H1 (cell line): ENCODE measurements at regions not wholly inside any gene's neighbourhood (a gene's known extent, or its start where the extent isn't known, plus 50 kb on each side); places are given as distances from the start of the nearest gene placed in this dataset.

Source experiments
- CTCF ChIA-PET: fragments of 300-600 bp; sonication (Branson Sonifier 250); formaldehyde crosslinking; loops from one replicate; lab custom pipeline; 2021; ENCODE audit not compliant: partially characterized antibody; lab: Charles Lee
- POLR2A ChIA-PET: fragments of 300-600 bp; sonication (Branson Sonifier 250); formaldehyde crosslinking; loops from one replicate; lab custom pipeline; 2021; ENCODE audit warnings: inconsistent platforms; ENCODE audit not compliant: partially characterized antibody; lab: Charles Lee
- DNase-seq, 2 experiments: peaks; one replicate each; pipeline versions ENCODE4 v3.0.0 to v3.0.0-alpha.2; 2010 to 2022; ENCODE audit warnings: low spot score in 2 of 2, low read depth in 1 of 2, mixed read lengths in 1 of 2
- FAIRE-seq: peaks from 2 replicates; lab custom pipeline; 2011; peaks lifted over from hg19 to GRCh38; lab: Jason Lieb, UNC
- H2AFZ ChIP-seq: 2 replicates; pipeline ENCODE4 v1.8.1; 2012; ENCODE audit warnings: low read length, inconsistent platforms
- H2AK5ac ChIP-seq: 2 replicates; pipeline ENCODE4 v1.6.1; 2013; ENCODE audit warnings: low read depth, low read length
- H2BK120ac ChIP-seq: replicated peaks from 2 replicates; pipeline ENCODE3; 2013; ENCODE audit warnings: low read depth, low read length, inconsistent platforms
- H2BK12ac ChIP-seq: 2 replicates; pipeline ENCODE4 v1.6.1; 2013; ENCODE audit warnings: low read depth, low read length
- H2BK15ac ChIP-seq: 2 replicates; pipeline ENCODE4 v1.6.1; 2013; ENCODE audit warnings: low read length
- H2BK20ac ChIP-seq: 2 replicates; pipeline ENCODE4 v1.6.1; 2013; ENCODE audit warnings: low read length
- H2BK5ac ChIP-seq: 2 replicates; pipeline ENCODE4 v1.6.1; 2013; ENCODE audit warnings: low read depth, low read length
- H3K14ac ChIP-seq: 2 replicates; pipeline ENCODE4 v1.6.1; 2013; ENCODE audit warnings: inconsistent platforms; ENCODE audit not compliant: insufficient read length
- H3K18ac ChIP-seq: 2 replicates; pipeline ENCODE4 v1.6.1; 2013; ENCODE audit warnings: low read length; ENCODE audit errors: extremely low read depth
- H3K23ac ChIP-seq: 2 replicates; pipeline ENCODE4 v1.6.1; 2013; ENCODE audit warnings: inconsistent platforms; ENCODE audit not compliant: insufficient read length
- H3K23me2 ChIP-seq: 2 replicates; pipeline ENCODE4 v1.6.1; 2013; ENCODE audit warnings: low read depth, low read length
- H3K27ac ChIP-seq: 2 replicates; pipeline ENCODE4 v1.6.1; 2011; ENCODE audit warnings: low read depth, low read length, inconsistent platforms
- H3K27me3 ChIP-seq, 4 experiments: replicated peaks in 1 of 4; 1 replicate in 1 of 4; 2 replicates in 3 of 4; pipeline versions ENCODE4 v1.6.1 to v1.8.1; 2011 to 2013; ENCODE audit warnings: low read length in 3 of 4, mild to moderate bottlenecking in 3 of 4, inconsistent platforms in 2 of 4, mixed read lengths in 2 of 4, moderate library complexity in 1 of 4; ENCODE audit not compliant: control insufficient read depth in 3 of 4, insufficient read depth in 3 of 4; ENCODE audit errors: extremely low read depth in 1 of 4
- H3K36me3 ChIP-seq, 4 experiments: 2 replicates each; pipeline versions ENCODE4 v1.6.1 to v1.8.1; 2011 to 2013; ENCODE audit warnings: mild to moderate bottlenecking in 4 of 4, low read length in 3 of 4, moderate library complexity in 2 of 4, control low read depth in 1 of 4, inconsistent platforms in 1 of 4; ENCODE audit not compliant: insufficient read depth in 4 of 4, control insufficient read depth in 2 of 4
- H3K4ac ChIP-seq: replicated peaks from 2 replicates; pipeline ENCODE3; 2013; ENCODE audit warnings: low read length, low read depth, mixed read lengths, inconsistent platforms; ENCODE audit not compliant: insufficient read length
- H3K4me1 ChIP-seq, 4 experiments: replicated peaks in 1 of 4; 1 replicate in 1 of 4; 2 replicates in 3 of 4; pipeline versions ENCODE4 v1.6.1 to v1.8.1; 2011 to 2013; ENCODE audit warnings: low read length in 3 of 4, inconsistent platforms in 2 of 4, mixed read lengths in 1 of 4; ENCODE audit not compliant: insufficient read depth in 4 of 4, control insufficient read depth in 3 of 4
- H3K4me2 ChIP-seq, 2 experiments: 2 replicates each; pipeline versions ENCODE4 v1.6.1 to v1.8.1; 2011 to 2013; ENCODE audit warnings: low read depth in 2 of 2, low read length in 2 of 2, control low read depth in 1 of 2, inconsistent platforms in 1 of 2, mild to moderate bottlenecking in 1 of 2; ENCODE audit not compliant: insufficient read depth in 1 of 2
- H3K4me3 ChIP-seq, 4 experiments: fragments of 200-600, 300-600 bp in 1 of 4; sonication (generic), shearing (Covaris generic), sonication (Bioruptor Twin) in 1 of 4; 2 replicates each; pipeline versions ENCODE4 v1.5.1 to v1.8.1; 2011 to 2016; ENCODE audit warnings: low read length in 4 of 4, low read depth in 3 of 4, control low read depth in 2 of 4, inconsistent platforms in 2 of 4, mild to moderate bottlenecking in 2 of 4, mixed read lengths in 1 of 4, moderate library complexity in 1 of 4; ENCODE audit not compliant: insufficient read depth in 2 of 4; ENCODE audit errors: extremely low read depth in 1 of 4
- H3K56ac ChIP-seq: replicated peaks from 2 replicates; pipeline ENCODE3; 2013; ENCODE audit warnings: low read depth, mild to moderate bottlenecking, mixed read lengths, low read length, inconsistent platforms; ENCODE audit not compliant: insufficient read length
- H3K79me1 ChIP-seq: 2 replicates; pipeline ENCODE4 v1.6.1; 2013; ENCODE audit warnings: low read depth, low read length, control low read depth
- H3K79me2 ChIP-seq, 2 experiments: 2 replicates each; pipeline versions ENCODE4 v1.6.1 to v1.8.1; 2012 to 2013; ENCODE audit warnings: low read length in 2 of 2, mild to moderate bottlenecking in 2 of 2, inconsistent platforms in 1 of 2; ENCODE audit not compliant: insufficient read depth in 2 of 2, control insufficient read depth in 1 of 2
- H3K9ac ChIP-seq, 4 experiments: replicated peaks in 1 of 4; 1 replicate in 1 of 4; 2 replicates in 3 of 4; pipeline versions ENCODE4 v1.6.1 to v1.8.1; 2011 to 2013; ENCODE audit warnings: low read depth in 3 of 4, low read length in 3 of 4, control low read depth in 2 of 4, mild to moderate bottlenecking in 2 of 4, moderate library complexity in 2 of 4, inconsistent platforms in 1 of 4; ENCODE audit errors: extremely low read depth in 1 of 4
- H3K9me3 ChIP-seq, 2 experiments: 2 replicates each; pipeline versions ENCODE4 v1.6.1 to v1.8.1; 2012 to 2013; ENCODE audit warnings: mild to moderate bottlenecking in 2 of 2, moderate library complexity in 2 of 2, control low read depth in 1 of 2, inconsistent platforms in 1 of 2, low read depth in 1 of 2, low read length in 1 of 2, mixed read lengths in 1 of 2; ENCODE audit not compliant: insufficient read depth in 2 of 2
- H4K20me1 ChIP-seq, 2 experiments: replicated peaks in 1 of 2; 2 replicates each; pipeline versions ENCODE3 to v1.8.1; 2011 to 2013; ENCODE audit warnings: inconsistent platforms in 2 of 2, low read length in 2 of 2, mild to moderate bottlenecking in 1 of 2; ENCODE audit not compliant: insufficient read depth in 2 of 2, control insufficient read depth in 1 of 2
- H4K5ac ChIP-seq: 2 replicates; pipeline ENCODE4 v1.6.1; 2013; ENCODE audit warnings: low read length, low read depth, mixed read lengths, inconsistent platforms; ENCODE audit not compliant: insufficient read length
- H4K8ac ChIP-seq: 2 replicates; pipeline ENCODE4 v1.8.0; 2013; ENCODE audit warnings: mild to moderate bottlenecking, moderate library complexity, low read length, inconsistent platforms; ENCODE audit not compliant: insufficient read depth; ENCODE audit errors: extremely low read depth
- H4K91ac ChIP-seq: replicated peaks from 2 replicates; pipeline ENCODE3; 2013; ENCODE audit warnings: low read length, mixed read lengths, inconsistent platforms; ENCODE audit not compliant: insufficient read length
- ASH2L ChIP-seq: fragments of 200-600, 300-600 bp; sonication (generic); IDR thresholded peaks from one replicate; pipeline ENCODE4 v1.7.1; 2017; ENCODE audit warnings: low read length
- CEBPB ChIP-seq: IDR thresholded peaks from 2 replicates; pipeline ENCODE4 v1.6.1; 2012; ENCODE audit warnings: low read depth, low read length
- CTBP2 ChIP-seq: IDR thresholded peaks from 2 replicates; pipeline ENCODE4 v1.7.0; 2011; ENCODE audit warnings: borderline replicate concordance, mild to moderate bottlenecking, moderate library complexity, mixed read lengths, low read length; ENCODE audit not compliant: insufficient read depth, insufficient read length
- EP300 ChIP-seq, 2 experiments: IDR thresholded peaks; 1 replicate in 1 of 2; 2 replicates in 1 of 2; pipeline ENCODE4 v1.6.1; 2011 to 2012; ENCODE audit warnings: low read depth in 2 of 2, low read length in 2 of 2, mild to moderate bottlenecking in 2 of 2, borderline replicate concordance in 1 of 2, inconsistent platforms in 1 of 2, moderate library complexity in 1 of 2
- FOSL1 ChIP-seq: IDR thresholded peaks from 2 replicates; pipeline ENCODE4 v1.6.1; 2011; ENCODE audit warnings: mild to moderate bottlenecking, low read depth, low read length, moderate library complexity; ENCODE audit not compliant: insufficient read depth
- GABPA ChIP-seq: IDR thresholded peaks from 2 replicates; pipeline ENCODE4 v1.6.1; 2011; ENCODE audit warnings: mild to moderate bottlenecking, low read length, moderate library complexity, borderline replicate concordance; ENCODE audit not compliant: insufficient read depth
- JUN ChIP-seq: IDR thresholded peaks from 2 replicates; pipeline ENCODE4 v1.6.1; 2011; ENCODE audit warnings: low read depth, mild to moderate bottlenecking, improper control_type of control experiment, low read length
- NANOG ChIP-seq: IDR thresholded peaks from 2 replicates; pipeline ENCODE4 v1.6.1; 2011; ENCODE audit warnings: low read length, low read depth, mild to moderate bottlenecking, inconsistent platforms; ENCODE audit not compliant: insufficient read depth, poor library complexity, severe bottlenecking
- POLR2A ChIP-seq, 2 experiments: IDR thresholded peaks; 1 replicate in 1 of 2; 2 replicates in 1 of 2; pipeline ENCODE4 v1.6.1; 2011; ENCODE audit warnings: low read depth in 2 of 2, low read length in 2 of 2, mild to moderate bottlenecking in 2 of 2; ENCODE audit errors: control extremely low read depth in 1 of 2
- RAD21 ChIP-seq, 2 experiments: IDR thresholded peaks in 1 of 2; conservative IDR thresholded peaks in 1 of 2; 2 replicates each; pipeline ENCODE4 v1.6.1; 2011; ENCODE audit warnings: low read depth in 2 of 2, low read length in 2 of 2, improper control_type of control experiment in 1 of 2, inconsistent platforms in 1 of 2, mild to moderate bottlenecking in 1 of 2, moderate library complexity in 1 of 2
- RFX5 ChIP-seq: IDR thresholded peaks from 2 replicates; pipeline ENCODE4 v1.6.1; 2011; ENCODE audit warnings: low read depth, low read length, improper control_type of control experiment, borderline replicate concordance
- SIRT6 ChIP-seq: IDR thresholded peaks from one replicate; pipeline ENCODE4 v1.7.1; 2012; ENCODE audit warnings: low read length, inconsistent platforms
- SP1 ChIP-seq: IDR thresholded peaks from 2 replicates; pipeline ENCODE4 v1.6.1; 2011; ENCODE audit warnings: low read depth, low read length
- SP2 ChIP-seq: IDR thresholded peaks from 2 replicates; pipeline ENCODE4 v1.6.1; 2012; ENCODE audit warnings: mild to moderate bottlenecking, low read length, inconsistent platforms
- WGBS, 2 experiments: shearing (Covaris generic) in 1 of 2; methylation state at CpG; one replicate each; pipeline versions ENCODE4 v1.1.6 to v1.1.7; 2013 to 2015; ENCODE audit warnings: low lambda C conversion rate in 2 of 2, mixed read lengths in 2 of 2, inconsistent platforms in 1 of 2, low coverage in 1 of 2, missing lambda C conversion rate in 1 of 2; ENCODE audit not compliant: insufficient replicate concordance in 2 of 2, insufficient coverage in 1 of 2, insufficient read length in 1 of 2; ENCODE audit errors: extremely low coverage in 1 of 2, missing lambda C conversion rate in 1 of 2; 5-methylcytosine and 5-hydroxymethylcytosine counted together
- TF ChIP-seq, protein P1 (sequence below): IDR thresholded peaks from 2 replicates; pipeline ENCODE4 v1.6.1; 2012; ENCODE audit warnings: inconsistent platforms

DNA sequence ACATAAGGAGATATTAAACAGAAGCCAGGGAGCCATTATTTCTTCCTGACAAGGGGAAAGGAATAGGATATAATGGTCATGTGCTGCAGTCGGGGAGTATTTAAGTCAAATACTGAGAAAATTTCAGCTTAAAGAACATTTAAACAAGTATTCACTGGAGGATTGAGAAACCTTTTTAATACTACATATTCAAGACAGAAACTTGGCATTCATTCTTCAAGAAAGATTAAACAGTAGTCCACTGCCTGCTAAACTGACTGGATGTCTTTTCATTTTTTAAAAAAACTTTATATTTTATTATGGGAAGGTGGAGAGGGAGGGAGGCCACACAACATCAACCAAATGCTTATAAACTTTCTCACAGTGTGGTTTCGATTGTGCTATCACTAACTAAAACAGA, 107.4 kb upstream of the CBLB start:
- Histone ChIP-seq H3K27ac (no peak overlapping the region), H2BK12ac (no peak overlapping the region), H4K91ac (no peak overlapping the region), H2AK5ac (no peak overlapping the region), H3K4ac (no peak overlapping the region), H3K9ac (no peak overlapping the region), H3K4me3 (no peak overlapping the region), H4K8ac (no peak overlapping the region), H3K4me1 (no peaks in the 10 kb centered on the region), H4K20me1 (no peaks in the 10 kb centered on the region), H2BK120ac (no peak overlapping the region), H2BK15ac (no peak overlapping the region), H2BK20ac (no peak overlapping the region), H3K14ac (no peak overlapping the region), H3K23me2 (no peaks in the 10 kb centered on the region), H2BK5ac (no peak overlapping the region), H3K4me2 (no peak overlapping the region), H3K27me3 (no peaks in the 10 kb centered on the region), H3K56ac (no peak overlapping the region), H3K36me3 (no peaks in the 10 kb centered on the region), H2AFZ (no peak overlapping the region), H4K5ac (no peak overlapping the region), H3K23ac (no peak overlapping the region), H3K79me1 (no peaks in the 10 kb centered on the region), H3K9me3 (peaks cover 6 to 12% of the 10 kb centered on the region in 2 experiments; a peak in 2 of 4 replicates), H3K79me2 (no peaks in the 10 kb centered on the region), H3K18ac (no peak overlapping the region)
- ChIA-PET POLR2A (no interaction called here), CTCF (no interaction called here)
- 95% methylated on average over 2 of the region's 2 CpGs; no CpG with 5 or more reads in 1 of the 2 experiments for WGBS, 2 experiments
- TF ChIP-seq GABPA (no peak), POLR2A (IDR thresholded peaks at IDR 0.05; ENCODE audit: control extremely low read depth in 1 of 2, low read depth in 2 of 2, low read length in 2 of 2) (no peak), JUN (no peak), ASH2L (no peak), NANOG (no peak), RAD21 (IDR thresholded peaks at IDR 0.05 in 1 of 2, conservative IDR thresholded peaks at IDR 0.05 in 1 of 2; ENCODE audit: low read depth in 2 of 2, low read length in 2 of 2) (no peak), CTBP2 (no peak), CEBPB (no peak), EP300 (IDR thresholded peaks at IDR 0.05; ENCODE audit: borderline replicate concordance in 1 of 2, low read depth in 2 of 2, low read length in 2 of 2) (no peak), FOSL1 (no peak), RFX5 (no peak), SIRT6 (no peak), SP2 (no peak), SP1 (no peak)
- TF ChIP-seq, protein P1, sequence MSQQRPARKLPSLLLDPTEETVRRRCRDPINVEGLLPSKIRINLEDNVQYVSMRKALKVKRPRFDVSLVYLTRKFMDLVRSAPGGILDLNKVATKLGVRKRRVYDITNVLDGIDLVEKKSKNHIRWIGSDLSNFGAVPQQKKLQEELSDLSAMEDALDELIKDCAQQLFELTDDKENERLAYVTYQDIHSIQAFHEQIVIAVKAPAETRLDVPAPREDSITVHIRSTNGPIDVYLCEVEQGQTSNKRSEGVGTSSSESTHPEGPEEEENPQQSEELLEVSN = no peak
- no peak for DNase-seq
- FAIRE-seq = no peak
